SU-DHL-6 (cell line): ENCODE measurements at regions not wholly inside any gene's neighbourhood (a gene's known extent, or its start where the extent isn't known, plus 50 kb on each side); places are given as distances from the start of the nearest gene placed in this dataset.

ENCODE experiments used
- EZH2phosphoT487 ChIP-seq: fragments of 200-600 bp; sonication (generic), shearing (Covaris generic); conservative IDR thresholded peaks from 2 replicates; pipeline ENCODE4 v1.6.1; 2018; ENCODE audit warnings: mild to moderate bottlenecking, antibody characterized with exemption, low read length, moderate library complexity, mixed read lengths
- TF ChIP-seq, protein P1 (sequence below): fragments of 200-600 bp; sonication (generic); IDR thresholded peaks from one replicate; pipeline ENCODE4 v1.5.1; 2017; ENCODE audit warnings: antibody characterized with exemption, mild to moderate bottlenecking, low read length, moderate library complexity; ENCODE audit not compliant: insufficient read depth, poor library complexity, severe bottlenecking

DNA sequence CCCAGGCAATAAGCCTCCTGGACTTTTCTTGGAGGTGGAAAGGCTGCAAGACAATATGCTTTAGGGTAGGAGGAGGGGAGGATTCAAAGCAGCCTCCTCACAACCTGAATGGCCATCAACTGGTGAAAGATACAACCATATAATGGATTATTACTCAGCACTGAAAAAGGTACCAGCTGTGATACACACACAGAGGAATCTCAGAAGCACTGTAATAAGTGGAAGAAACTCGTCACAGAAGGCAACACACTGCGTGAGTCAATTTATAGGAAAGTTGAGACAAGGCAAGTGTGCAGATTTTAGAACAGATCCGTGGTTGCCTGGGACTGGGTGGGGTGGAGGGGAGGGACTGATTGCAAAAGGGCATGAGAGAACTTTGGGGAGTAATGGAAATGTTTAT lies 64.9 kb upstream of the ZBTB40 start:
- TF ChIP-seq, protein P1, sequence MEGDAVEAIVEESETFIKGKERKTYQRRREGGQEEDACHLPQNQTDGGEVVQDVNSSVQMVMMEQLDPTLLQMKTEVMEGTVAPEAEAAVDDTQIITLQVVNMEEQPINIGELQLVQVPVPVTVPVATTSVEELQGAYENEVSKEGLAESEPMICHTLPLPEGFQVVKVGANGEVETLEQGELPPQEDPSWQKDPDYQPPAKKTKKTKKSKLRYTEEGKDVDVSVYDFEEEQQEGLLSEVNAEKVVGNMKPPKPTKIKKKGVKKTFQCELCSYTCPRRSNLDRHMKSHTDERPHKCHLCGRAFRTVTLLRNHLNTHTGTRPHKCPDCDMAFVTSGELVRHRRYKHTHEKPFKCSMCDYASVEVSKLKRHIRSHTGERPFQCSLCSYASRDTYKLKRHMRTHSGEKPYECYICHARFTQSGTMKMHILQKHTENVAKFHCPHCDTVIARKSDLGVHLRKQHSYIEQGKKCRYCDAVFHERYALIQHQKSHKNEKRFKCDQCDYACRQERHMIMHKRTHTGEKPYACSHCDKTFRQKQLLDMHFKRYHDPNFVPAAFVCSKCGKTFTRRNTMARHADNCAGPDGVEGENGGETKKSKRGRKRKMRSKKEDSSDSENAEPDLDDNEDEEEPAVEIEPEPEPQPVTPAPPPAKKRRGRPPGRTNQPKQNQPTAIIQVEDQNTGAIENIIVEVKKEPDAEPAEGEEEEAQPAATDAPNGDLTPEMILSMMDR: no peak
- TF ChIP-seq EZH2phosphoT487: no peak
